GM18868 (cell line): ENCODE measurements at regions not wholly inside any gene's neighbourhood (a gene's known extent, or its start where the extent isn't known, plus 50 kb on each side); places are given as distances from the start of the nearest gene placed in this dataset.

ENCODE experiments used
- ATAC-seq: cut with Tn5 transposase; IDR thresholded peaks from one replicate; pipeline ENCODE4 v1.9.1; 2021; ENCODE audit warnings: mild to moderate bottlenecking, moderate library complexity; ENCODE audit not compliant: unreplicated experiment

DNA sequence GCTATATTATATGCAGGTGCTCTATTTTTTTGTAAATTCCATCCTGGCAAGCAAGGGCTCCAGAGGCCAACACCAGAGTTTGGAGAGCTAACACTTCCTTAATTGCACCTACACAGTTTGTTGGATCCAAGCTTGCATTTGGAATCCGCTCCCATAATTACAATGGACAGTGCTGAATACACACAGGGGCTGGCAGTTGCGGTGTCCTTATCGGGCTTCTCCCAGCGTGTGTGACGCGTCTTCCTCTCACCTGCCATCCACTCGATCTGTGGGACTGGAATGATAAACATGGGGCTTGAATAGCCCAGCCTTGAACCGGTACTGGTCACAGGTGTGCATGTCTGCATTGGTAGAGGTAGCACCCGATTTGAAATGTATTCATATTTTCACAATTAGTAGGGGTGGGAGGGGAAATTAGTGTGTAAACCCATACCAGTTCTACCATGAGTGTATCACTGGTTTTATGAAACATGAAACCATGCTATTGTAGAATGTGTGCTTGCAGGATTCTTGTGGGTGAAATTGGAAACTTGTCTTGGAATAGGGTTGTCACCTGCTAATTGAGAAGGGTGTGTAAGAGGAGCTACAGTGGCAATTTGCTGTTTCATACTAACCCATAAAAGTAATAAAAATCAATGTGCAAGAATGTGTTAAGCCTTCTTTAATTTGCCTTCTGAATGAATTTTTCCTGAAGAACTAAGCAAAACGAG lies 316.5 kb downstream of the WDR11 start:
- ATAC-seq: no peak

DNA sequence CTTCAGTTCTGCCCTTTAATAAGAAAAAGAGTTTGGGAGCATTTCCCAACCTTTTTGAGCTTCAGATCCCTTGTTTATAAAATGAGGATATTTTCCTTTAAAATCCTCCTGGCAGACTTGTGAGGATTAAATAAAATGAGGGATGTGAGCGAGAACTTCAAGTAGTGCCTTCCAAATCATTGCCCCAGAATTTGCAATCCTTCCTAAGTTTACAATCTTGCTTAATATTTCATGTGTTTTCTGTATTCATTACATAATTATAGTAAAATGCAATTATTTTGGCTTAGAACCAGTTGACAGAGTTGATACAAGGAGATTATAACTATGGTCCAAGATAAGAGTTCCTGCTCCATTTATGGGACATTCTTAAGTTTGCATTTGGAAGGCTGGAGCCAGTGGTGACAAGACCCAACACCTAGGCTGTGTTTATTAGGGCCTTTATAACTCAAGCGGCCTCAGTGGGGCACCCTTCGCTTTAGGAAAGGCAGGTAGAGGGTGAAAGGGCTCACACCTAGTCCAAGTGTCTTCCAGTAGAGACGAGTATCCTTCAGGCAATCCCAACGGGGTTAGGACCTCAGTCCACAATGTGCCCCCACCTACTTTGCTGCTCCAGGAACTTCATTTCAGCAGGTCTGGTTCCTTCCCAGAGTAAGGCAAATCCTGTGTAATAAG lies 317.5 kb downstream of the WDR11 start:
- no peak for ATAC-seq

DNA sequence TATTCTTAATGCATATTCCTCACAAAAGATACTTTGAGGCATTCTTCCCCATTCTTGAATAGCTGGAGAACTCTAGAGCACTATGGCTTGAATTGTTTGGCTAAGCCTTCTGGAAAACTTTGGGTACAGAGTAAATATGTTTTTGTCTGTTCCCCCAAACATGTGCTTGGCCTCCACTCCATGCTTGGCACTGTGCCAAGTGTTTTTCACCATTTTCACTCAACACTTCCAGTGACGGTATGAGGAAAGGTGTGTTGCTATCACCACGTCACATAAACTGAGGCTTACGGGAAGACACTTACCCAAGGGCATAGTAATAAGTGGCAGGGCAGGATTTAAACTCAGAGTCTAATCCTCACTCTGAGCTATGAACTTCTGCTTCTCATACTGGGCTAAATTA lies 318.2 kb downstream of the WDR11 start:
- ATAC-seq: no peak

DNA sequence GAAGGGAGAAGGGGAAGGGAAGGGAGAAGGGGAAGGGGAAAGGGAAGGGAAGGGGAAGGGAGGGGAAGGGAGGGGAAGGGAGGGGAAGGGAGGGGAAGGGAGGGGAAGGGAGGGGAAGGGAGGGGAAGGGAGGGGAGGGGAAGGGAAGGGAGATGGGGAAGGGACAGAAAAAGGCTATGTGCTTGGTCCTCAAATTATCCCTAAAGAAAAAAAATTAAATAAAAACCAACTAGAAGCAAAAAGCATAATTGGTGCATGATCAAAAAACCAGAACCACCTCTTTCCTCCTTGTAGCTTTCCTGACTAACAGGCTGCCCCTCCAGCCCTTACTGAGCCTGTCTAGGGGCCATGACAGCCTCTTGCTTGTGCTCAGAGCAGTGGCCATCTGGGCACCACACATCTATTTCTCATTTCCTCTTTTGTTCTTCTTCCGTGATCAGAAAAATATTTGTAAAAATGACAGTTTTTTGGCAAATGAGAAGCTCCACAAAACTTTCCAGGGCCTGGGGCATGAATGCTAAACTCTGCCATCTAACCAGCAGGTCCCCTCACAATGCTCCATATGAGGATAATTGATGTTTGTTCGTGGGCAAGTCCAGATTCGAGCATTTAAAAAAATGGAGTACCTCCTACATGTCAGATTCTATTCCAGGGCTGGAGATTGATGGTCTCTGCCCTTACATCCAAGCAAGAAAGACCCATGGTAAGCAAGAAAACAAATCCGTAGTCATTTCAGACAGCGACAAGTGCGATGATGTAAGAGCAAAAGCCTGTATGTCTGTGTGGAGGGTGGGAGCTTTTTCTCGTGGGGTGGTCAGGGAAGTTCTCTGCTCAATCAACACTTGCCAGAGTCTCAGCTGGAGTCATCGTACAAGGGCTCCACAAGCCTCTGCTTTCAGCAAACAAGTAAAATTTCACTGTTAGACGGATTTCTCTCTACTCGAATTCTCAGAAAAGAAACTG lies 320.9 kb downstream of the WDR11 start:
- ATAC-seq: no peak

DNA sequence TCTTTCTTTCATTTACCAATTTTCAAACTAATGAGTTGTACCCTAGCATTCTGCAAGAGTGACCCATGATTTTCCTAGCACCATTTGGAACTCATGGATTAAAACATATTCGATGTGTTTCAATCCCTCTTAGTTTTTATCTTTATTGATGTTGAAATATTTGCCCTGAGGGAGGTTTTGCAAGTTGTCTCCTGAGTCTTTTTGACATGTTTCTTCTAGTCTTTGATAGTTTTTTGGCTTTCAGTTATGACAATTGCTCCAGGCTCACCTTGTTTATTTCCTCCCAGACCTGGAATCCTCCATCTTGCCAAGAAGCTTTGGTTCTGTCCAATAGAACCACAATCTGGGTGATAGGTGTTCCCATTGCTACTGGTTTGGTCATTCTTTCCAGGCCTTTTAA lies 327.8 kb downstream of the WDR11 start:
- no peak for ATAC-seq

DNA sequence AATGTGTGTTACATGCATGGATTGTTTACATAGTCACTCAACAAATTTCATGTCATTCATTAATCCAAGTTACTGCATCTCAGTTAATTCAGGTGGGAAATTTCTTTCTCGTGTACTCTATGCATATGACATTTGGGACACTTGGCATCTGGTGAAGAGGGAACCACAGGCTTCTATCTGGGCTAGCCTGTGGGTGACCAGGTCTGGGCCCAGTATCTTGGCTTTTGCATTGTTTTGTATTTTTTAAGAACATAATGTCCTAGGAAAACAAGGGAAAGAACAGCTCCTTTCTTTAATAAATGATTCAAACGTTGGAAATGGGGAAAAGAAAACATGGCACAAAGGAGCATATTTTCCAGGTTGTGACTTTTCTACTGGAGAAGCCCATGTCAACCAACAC lies 331.1 kb downstream of the WDR11 start:
- no peak for ATAC-seq

DNA sequence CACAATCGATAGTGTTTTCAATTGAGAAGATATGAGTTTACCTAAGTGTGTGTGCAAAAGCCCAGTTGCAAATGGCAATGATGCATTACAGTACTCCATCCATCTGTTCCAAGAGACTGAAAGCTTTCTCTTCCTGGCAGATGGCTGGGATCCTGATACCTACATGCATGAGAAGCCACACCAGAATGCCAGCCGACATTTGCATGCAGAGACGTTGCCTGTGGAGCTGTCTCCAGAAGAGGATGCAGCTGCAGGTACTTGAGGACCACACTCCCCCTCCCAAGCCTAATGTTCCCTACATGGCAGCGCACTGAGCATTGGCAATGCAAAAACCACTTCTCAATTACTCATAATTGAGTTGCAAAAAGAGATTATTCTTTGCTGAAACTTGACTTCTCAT lies 332.1 kb downstream of the WDR11 start:
- ATAC-seq: no peak

DNA sequence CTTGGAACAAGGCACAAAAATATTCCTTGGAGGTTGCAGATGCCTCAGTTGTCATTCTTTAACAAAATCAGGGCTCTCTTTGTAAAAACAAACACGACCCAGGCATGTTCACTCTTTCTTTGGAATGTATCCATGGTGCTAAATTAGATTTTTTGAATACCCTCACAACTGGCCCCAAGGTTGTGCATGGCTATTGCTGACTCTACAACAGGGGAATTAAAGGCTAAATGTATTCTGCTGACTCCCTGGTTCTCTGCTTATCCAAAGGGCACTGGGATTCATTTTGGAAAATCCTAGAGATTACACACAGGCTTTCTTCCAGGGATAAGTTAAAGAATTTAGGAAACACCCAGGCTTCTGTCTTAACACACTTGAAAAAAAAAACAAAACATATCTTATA lies 332.5 kb downstream of the WDR11 start:
- ATAC-seq: no peak

DNA sequence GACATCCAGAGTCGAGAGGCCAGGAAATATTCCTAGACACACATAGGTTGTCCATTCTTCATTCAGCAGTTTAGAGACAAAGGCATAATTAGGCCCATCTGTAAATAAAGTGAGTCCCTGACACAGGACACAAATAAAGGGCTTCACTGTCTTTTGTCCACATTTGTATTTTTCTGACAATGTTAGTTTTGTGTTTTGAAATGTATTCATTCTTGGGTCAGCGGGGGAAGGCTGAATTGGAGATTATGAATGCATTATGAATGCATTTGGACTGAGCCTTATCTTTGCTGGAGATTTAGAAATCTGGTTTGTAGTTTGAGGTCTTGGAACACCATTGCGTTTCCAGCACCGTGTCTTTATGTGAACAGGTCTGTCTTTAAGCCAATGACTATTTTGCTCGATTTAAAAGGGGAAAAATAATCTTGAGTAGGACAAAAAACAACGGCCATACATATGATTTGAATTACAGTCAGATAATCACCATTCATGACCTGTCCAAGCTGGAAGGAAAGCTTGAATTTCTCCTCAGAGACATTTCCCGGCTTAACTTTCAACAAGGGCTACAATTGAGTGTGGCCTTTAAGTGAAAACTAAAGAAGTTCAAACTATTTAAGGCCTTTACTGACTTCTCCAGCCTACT lies 334.8 kb downstream of the WDR11 start:
- no peak for ATAC-seq

DNA sequence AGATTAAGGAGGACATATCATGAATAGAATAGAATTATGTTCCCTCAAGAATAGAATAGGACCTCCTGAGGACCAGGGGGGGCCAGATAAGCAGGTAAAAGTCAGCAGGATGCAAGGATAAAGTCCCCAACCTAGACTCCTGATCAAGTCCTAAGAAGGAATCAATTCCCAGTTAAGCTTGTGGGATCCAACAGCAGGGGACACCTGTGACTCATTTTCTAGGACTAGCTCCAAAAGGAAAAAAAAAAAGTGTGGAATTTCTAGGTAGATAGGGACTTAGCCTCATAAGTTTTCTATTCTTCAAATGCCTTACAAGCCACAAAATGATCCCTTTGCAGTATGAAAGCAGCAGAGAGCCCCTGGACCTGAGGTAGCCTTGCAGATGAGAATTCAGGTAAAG lies 336.2 kb downstream of the WDR11 start:
- no peak for ATAC-seq

DNA sequence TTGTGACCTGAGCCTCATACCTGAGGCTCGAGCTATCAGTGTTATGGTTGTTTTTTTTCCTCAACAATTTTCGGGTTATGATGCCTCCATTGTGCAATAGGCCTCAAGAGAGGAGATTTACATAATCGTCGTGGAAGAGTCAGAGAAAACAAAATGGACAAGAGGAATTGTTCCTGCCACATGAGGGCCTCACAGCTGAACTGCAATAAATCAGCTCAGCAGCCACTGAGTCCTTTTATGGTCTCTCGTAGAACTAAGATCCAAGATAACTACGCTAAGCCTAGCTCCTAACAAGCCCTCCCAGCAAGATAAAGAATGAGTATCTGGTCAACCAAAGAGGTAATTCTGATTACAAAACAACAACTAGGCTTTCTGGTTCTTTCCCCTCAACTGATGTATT lies 336.8 kb downstream of the WDR11 start:
- no peak for ATAC-seq

DNA sequence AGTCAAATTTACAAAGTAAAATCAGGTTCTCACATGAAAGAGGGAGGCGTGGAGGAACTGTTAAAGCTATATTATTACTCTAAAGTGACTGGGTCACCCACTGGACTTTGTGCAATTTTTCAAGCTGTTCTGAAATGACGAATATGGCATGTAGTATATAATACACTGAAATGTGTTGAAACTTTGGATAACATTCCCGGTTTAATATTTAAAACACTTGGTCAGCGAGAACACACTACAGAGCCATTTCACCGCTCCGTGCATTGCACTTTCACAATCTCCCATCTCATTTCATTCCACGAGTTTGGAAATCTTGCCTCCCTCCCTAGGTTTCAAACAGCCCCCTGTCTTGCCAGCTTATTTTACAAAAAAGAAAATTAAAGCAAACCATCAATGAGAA lies 337.9 kb downstream of the WDR11 start:
- no peak for ATAC-seq

DNA sequence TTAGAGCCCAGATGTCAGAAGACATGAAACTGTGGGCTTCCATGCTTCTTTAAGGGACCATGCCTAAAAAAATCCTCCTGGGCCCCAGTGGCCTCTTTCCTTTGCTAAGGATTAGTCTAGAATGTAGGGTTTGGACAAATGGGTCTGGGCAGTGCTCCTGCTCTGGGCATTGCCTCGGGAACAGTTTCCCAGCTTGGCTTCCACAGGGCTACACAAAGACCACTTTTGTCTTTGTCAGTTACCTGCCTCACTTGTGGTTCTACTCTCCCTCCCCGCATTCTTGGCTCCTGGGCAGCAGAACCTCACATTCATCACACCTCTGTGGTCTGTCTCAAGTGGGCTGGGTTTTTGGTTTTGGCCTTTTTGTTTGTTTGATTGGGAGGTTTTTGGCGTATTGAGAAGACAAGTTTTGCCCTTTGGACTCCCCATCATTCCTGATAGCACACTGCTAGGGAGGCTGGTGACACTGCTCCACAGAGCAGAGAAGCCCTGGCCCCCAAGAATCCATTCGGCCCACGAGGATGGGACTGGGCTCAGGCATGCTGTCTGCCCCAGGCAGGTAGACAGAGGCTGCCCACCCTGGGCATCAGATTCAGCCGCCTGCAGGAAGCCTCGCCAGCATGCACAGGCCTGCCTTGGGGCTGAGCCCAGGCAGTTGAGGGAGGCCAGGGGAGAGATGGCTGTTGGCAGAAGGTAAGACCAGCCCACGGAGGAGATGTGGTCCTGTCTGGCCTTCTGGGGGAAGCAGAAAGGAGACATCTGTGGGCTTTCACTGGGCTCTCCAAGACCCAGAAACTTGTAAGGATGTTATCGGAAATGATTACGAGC lies 343.7 kb downstream of the WDR11 start:
- ATAC-seq: no peak

DNA sequence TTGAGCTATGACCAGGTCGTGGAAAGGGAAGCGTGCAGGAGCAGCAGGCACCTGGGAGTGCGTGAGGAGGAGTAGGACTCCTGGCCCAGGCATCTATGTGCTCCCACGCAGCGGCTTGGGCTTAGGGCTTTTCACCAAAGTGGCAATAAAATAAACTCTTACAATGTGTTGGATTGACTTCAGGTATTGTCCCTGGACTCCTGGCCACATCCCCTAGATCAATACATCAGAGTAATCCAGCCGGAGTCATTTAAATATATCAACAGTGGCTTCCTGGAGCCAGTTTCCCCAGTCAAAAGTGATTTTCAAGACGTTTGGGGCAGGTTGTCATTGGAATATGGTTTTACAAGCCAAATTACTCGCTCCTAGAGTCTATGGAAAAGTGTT lies 344.4 kb downstream of the WDR11 start:
- no peak for ATAC-seq

DNA sequence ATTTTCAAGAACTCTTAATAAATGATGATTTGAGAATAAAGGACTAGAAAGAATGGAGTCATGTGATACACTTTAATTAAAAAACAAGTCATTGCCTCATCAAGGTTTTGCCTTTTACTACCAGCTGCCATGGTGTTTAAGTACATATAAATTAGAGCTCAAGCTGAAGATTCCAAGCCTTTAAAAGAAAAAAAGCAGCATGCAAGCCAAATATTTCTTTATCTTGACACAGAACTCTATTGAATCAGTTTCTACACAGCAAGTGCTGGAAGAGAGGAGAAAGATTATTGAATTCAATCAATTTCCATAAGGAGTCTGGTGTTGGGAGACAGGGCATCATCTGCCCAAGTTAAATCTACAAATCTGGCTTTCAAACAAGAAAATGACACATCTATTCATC lies 347.9 kb downstream of the WDR11 start:
- no peak for ATAC-seq

DNA sequence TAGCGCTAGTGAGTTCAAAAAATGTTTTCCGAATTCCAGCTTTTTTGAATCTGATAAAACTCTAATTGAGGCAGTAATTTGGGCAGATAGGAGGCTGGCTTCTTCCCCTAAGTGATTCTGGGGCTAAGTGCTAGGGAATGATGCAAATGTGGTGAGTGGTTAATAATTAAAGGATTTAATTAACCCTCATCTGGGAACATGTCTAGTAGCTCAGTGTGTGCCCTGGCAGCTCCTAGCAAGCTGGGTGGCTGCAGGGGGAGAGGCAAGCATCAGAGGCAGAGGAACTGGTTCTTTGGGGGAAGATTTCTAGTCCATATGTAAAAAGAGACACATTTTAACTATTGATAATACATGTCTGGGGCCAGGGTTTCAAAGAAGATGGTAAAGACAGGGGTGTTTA lies 354.5 kb downstream of the WDR11 start:
- ATAC-seq: no peak

DNA sequence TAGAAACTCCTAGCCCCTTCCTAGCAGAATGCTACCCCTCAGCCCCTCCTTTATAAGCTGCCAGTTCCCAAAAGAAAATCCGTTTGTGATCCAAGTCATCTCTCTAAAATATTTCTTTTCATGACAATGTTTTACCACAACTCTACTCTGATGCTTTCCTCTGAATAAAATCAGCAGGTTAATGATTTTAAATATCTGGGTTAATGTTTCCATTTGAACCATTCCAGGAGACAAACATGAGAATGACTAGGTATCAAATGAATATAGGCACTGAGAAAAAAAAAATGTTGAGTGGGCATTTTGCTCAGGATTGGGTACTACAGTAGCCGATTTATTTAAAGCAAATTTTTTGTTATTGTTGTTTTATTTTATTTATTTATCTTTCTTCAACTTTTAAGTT lies 360.3 kb downstream of the WDR11 start:
- ATAC-seq: no peak

DNA sequence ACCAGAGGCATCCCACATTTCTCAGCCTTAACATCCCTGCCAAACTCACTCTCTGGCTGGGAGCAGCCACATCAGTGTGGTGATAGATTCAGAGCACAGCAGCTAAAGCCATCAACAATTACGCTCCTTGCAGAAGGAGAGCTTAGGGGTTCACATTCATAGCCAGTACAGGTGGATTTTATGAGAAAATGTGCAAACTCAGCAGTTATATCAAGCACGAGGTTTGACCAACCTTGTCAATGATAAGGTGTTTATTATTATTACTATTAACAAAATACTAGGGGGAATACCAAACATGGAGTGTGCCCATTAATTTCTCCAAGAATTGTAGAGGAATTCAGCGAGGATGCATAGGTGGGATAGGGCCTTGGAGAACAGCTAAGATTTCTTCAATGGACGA lies 362.3 kb downstream of the WDR11 start:
- no peak for ATAC-seq

DNA sequence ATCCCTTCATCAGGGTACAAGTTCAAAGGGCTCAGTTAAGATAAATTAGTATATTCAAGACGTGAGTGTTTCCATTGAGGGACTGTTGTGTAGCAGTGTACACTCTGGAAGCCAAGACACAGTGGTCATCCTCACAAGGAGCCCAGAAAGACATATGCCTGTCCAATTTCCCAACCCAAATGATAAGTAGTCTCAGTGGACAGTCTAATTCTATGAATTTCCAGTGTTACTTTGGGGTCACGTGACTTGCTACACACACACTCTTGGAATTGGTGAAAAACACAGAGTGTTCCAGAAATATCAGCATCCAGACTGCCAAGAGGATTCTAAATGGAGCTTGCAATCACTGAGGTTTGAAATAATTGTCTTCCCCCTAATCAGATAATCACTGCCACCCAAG lies 365.1 kb downstream of the WDR11 start:
- ATAC-seq: no peak

DNA sequence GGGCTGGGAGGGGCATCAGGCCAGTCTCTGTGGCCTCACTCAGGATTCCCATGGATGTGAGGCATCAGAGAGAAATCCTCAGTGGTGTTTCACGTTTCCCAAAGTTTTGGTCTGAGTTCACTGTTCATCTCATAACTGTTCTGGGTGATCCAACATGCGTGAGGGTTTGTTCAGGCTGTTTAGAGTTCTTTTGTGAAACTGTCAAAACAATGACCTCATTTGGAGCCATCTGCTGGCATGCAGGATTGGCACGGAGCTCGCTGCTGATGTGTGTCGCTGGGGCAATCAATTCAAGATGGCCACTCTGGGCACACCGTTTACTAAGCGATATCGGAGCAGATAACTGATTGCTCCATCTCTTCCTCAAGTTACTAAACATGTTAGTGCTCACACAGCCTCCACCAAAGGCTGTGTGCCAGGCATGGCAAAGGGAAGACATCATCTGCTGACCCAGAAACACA lies 365.6 kb downstream of the WDR11 start:
- ATAC-seq: no peak
